Hypothalamus (tissue), 51 donors: ENCODE measurements at regions not wholly inside any gene's neighbourhood (a gene's known extent, or its start where the extent isn't known, plus 50 kb on each side); places are given as distances from the start of the nearest gene placed in this dataset.

Source experiments
- DNase-seq, 51 donors: peaks; one replicate each; lab custom pipeline; 2025; lab: John Stamatoyannopoulos, UW

GRCh38 chr2:168338292-168338691 lies 90.9 kb upstream of the STK39 start:
- no peak for DNase-seq

- DNase-seq: no peak
These were observed 91.5 kb upstream of the STK39 start for GRCh38 chr2:168338803-168339437.

GRCh38 chr2:168340931-168341330 lies 93.5 kb upstream of the STK39 start:
- no peak for DNase-seq

GRCh38 chr2:168343586-168343985 lies 96.2 kb upstream of the STK39 start:
- peak in 1 of 51 donors; percentile 20 for DNase-seq

- DNase-seq: no peak
These were observed 97.3 kb upstream of the STK39 start for GRCh38 chr2:168344706-168345105.

- DNase-seq: no peak
These were observed 98.2 kb upstream of the STK39 start for GRCh38 chr2:168345601-168346000.

- DNase-seq: peak in 43 of 51 donors; percentile 1 to 75 (median 31)
These were observed 99.5 kb upstream of the STK39 start for GRCh38 chr2:168346725-168347477.

- peak in 1 of 51 donors; percentile 9 for DNase-seq
These were observed 100.7 kb upstream of the STK39 start for GRCh38 chr2:168348076-168348475.

- DNase-seq: no peak
These were observed 103.0 kb upstream of the STK39 start for GRCh38 chr2:168350380-168350779.

GRCh38 chr2:168353251-168353650 lies 102.8 kb upstream of the CERS6 start:
- DNase-seq: no peak

- DNase-seq: no peak
These were observed 101.6 kb upstream of the CERS6 start for GRCh38 chr2:168354499-168354898.

- peak in 5 of 51 donors; percentile 3 to 16 (median 12) for DNase-seq
These were observed 101.0 kb upstream of the CERS6 start for GRCh38 chr2:168355121-168355520.

- no peak for DNase-seq
These were observed 100.1 kb upstream of the CERS6 start for GRCh38 chr2:168355779-168356476.

- DNase-seq: no peak
These were observed 99.6 kb upstream of the CERS6 start for GRCh38 chr2:168356477-168356835.

GRCh38 chr2:168357797-168358472 lies 98.1 kb upstream of the CERS6 start:
- DNase-seq: no peak

GRCh38 chr2:168359082-168359481 lies 97.0 kb upstream of the CERS6 start:
- no peak for DNase-seq

GRCh38 chr2:168363347-168364092 lies 92.6 kb upstream of the CERS6 start:
- DNase-seq: no peak

- DNase-seq: no peak
These were observed 90.9 kb upstream of the CERS6 start for GRCh38 chr2:168365094-168365621.

- no peak for DNase-seq
These were observed 87.0 kb upstream of the CERS6 start for GRCh38 chr2:168369031-168369430.
